Pancreas (tissue), 10 donors: ENCODE measurements at regions not wholly inside any gene's neighbourhood (a gene's known extent, or its start where the extent isn't known, plus 50 kb on each side); places are given as distances from the start of the nearest gene placed in this dataset.

Experiments used
- ATAC-seq, 4 donors: fragments of 200-7000 bp; cut with Tn5 transposase; one replicate each; pipeline versions ENCODE4 v1.8.0 to v1.9.1; 2020; ENCODE audit warnings: mild to moderate bottlenecking in 4 of 4, moderate library complexity in 4 of 4
- DNase-seq, 6 donors: peaks; one replicate each; pipeline ENCODE4 v3.0.0-alpha.2; 2020
- FAIRE-seq: peaks from 2 replicates; lab custom pipeline; 2012; peaks lifted over from hg19 to GRCh38; lab: Jason Lieb, UNC
- H3K27ac ChIP-seq, 4 donors: fragments of 200-600 bp; sonication (generic); 1 replicate in 3 of 4; 2 replicates in 1 of 4; pipeline versions ENCODE4 v1.5.0 to v1.8.0; 2020
- H3K27me3 ChIP-seq, 4 donors: fragments of 200-600 bp; one replicate each; pipeline ENCODE4 v1.8.0; 2021
- H3K36me3 ChIP-seq, 3 donors: fragments of 200-600 bp; sonication (generic) in 1 of 3; one replicate each; pipeline versions ENCODE4 v1.5.0 to v1.8.0; 2020 to 2021
- H3K4me1 ChIP-seq, 3 donors: fragments of 200-600 bp; one replicate each; pipeline ENCODE4 v1.8.0; 2021
- H3K4me3 ChIP-seq, 4 donors: fragments of 200-600 bp; sonication (generic) in 2 of 4; one replicate each; pipeline versions ENCODE4 v1.5.0 to v1.8.0; 2020 to 2021
- H3K9me3 ChIP-seq, 4 donors: fragments of 200-600 bp; one replicate each; pipeline ENCODE4 v1.8.0; 2021
- CTCF ChIP-seq, 4 donors: fragments of 200-600 bp; sonication (generic) in 3 of 4; IDR thresholded peaks; one replicate each; pipeline versions ENCODE4 v1.5.0 to v1.8.0; 2021; ENCODE audit warnings: antibody characterized with exemption in 4 of 4
- WGBS, 2 donors: extraction: QIAGEN DNeasy Blood & Tissue Kit; methylation state at CpG; one replicate each; pipeline ENCODE4 v1.1.7; 2013; 5-methylcytosine and 5-hydroxymethylcytosine counted together
- intact Hi-C, 3 donors: fragments of 100-400 bp; cut with DNase I; formaldehyde crosslinking; loops; one replicate each; pipeline versions ENCODE4 v1.11.1 to v1.14.2; 2022
- donor health status: healthy with polysubstance abuse.
- donor health status: DM: no; HTN: no; CAD: no; lungs with moderate emphysema.
- donor health status: DM: no; HTN: no; CAD: no.
- donor health status: control.
- donor health status: control.
- donor health status: Bipolar disorder and iron deficiency.
- donor health status: DM: yes; HTN: yes; CAD: no.
- donor health status: DM: no; HTN: no; CAD: no.
- donor health status: DM: no; HTN: no; CAD: no.
- donor health status: DM: yes; HTN: yes; CAD: no.

DNA sequence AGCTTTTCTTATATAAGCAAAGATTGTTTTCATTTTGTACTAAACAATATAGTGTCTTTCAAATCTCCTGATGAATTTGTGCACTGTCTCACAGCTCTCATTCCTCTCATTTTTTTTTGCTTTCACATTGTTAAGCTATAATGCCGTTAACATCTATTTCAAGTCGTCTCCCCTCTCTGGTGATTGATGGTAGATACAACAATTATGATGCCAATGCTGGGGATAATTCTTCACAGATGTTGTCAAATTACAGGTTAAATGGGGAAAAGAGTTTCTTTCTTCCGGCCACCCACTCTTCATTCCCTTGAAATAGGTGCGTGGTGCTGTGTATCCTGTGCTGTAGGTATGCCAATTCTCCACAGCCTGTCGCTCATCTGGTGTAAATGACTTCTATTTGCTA lies 1053.7 kb upstream of the ZEB2 start:
- Histone ChIP-seq H3K4me1 (no peaks in the 10 kb centered on the region), H3K36me3 (no peaks in the 10 kb centered on the region), H3K27ac (no peak overlapping the region), H3K9me3 (no peaks in the 10 kb centered on the region), H3K4me3 (no peak overlapping the region), H3K27me3 (no peaks in the 10 kb centered on the region)
- WGBS, 2 donors, result 70 to 80% methylated on average over 5 of the region's 5 CpGs
- no peak for DNase-seq
- no peak for ATAC-seq
- TF ChIP-seq CTCF (IDR thresholded peaks at IDR 0.05), result no peak
- no peak for FAIRE-seq
- intact Hi-C loops, result no loop called here

DNA sequence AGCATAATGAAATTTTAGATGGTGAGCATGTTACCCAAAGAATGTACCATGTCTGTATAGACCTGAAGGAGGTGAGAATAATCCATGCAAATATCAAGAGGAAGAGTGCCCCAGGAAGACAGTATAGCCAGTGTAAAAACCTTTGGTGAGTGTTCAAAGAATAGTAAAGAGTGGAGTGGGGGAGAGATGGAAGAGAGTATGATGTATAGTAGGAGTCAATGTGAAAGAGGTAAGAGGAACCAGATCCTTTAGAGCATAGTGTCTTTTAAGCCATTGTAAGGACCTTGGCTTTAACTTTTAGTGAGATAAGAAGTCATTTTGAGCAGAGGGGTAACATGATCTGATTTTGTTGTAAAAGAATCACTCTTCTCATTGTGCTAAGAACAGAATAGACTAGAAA lies 1052.3 kb upstream of the ZEB2 start:
- ATAC-seq, result no peak

DNA sequence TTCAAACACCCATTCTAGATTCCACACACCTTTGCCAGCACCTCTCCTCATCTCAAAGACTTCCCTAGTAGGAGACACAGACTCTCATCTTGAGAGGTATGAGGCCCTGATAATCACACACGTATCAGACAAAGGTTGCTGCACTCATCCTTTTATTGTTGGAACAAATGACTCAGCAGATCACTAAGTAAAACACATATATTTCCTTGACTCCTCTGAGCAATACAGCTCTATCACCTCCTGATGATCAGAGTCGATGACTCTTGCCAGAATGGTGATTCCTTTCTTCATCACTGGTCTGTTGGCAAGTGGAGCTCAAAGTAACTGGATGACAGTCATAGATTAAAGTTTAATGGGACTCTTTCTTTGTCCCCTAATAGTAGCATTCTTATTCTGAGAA lies 1049.2 kb upstream of the ZEB2 start:
- FAIRE-seq (no peak), ATAC-seq (no peak), DNase-seq (no peak)
- intact Hi-C loops, result no loop called here
- peaks cover 0 to 4% (median 3%) of the 10 kb centered on the region in 3 donors for H3K4me1 ChIP-seq
- 70 to 81% methylated on average over 2 of the region's 2 CpGs for WGBS, 2 donors
- no peak overlapping the region for H3K27ac ChIP-seq
- H3K4me3 ChIP-seq, result no peak overlapping the region
- no peaks in the 10 kb centered on the region for H3K36me3 ChIP-seq
- no peaks in the 10 kb centered on the region for H3K27me3 ChIP-seq
- no peak for TF ChIP-seq CTCF (IDR thresholded peaks at IDR 0.05)
- H3K9me3 ChIP-seq, result no peaks in the 10 kb centered on the region

More for the DNA sequence above, 1052.3 kb upstream of the ZEB2 start:
- no peak for TF ChIP-seq CTCF (IDR thresholded peaks at IDR 0.05)
- intact Hi-C loops, result no loop called here
- H3K9me3 ChIP-seq, result no peaks in the 10 kb centered on the region
- no peaks in the 10 kb centered on the region for H3K4me1 ChIP-seq
- FAIRE-seq, result no peak
- no peak for DNase-seq
- H3K27ac ChIP-seq, result no peak overlapping the region
- H3K27me3 ChIP-seq, result no peaks in the 10 kb centered on the region
- H3K4me3 ChIP-seq, result no peak overlapping the region
- no peaks in the 10 kb centered on the region for H3K36me3 ChIP-seq

DNA sequence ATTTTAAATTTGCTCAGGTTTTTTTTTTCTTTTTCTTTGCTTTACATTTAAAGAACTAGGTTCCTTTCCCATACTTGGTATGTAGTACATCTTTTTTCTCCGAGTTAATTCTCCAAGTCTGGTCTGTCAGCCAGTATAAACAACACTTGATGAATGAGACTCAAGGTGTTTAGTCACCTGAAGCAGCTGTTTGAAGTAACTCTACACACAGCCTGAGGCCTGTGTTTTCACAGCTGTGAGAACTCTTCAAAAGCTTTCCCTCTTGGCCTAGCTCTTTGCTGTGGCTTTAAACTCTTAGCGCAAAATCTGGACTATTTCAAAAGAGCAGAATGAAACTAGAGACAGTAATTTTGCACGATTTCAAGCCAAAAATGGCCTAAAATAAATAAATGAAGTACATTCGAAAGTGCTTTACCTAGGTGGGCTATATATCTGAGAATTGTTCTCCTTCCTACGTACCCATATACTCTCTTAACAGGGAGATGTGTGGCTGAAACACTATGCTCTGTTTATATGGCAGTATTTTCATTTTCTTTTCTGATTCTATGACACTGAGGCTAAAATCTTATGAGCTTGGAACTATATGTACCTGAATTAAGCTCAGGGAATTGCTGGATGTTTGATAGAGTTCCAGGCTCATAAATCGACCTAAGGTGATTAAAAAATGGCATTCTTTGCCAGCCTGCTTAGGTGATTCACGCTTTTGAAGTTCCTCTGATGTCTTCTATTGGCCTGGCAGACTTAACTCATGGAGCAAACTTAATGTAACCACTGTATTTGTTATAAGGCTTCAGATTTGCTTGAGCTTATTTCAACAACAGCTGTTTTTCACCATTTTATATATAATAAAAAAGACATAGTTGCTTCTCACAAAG lies 1044.1 kb upstream of the ZEB2 start:
- Histone ChIP-seq H3K4me1 (peaks cover 0 to 18% (median 10%) of the 10 kb centered on the region in 3 donors), H3K27me3 (no peaks in the 10 kb centered on the region), H3K27ac (peak overlapping the region; percentile 6 to 72 (median 34)), H3K9me3 (no peaks in the 10 kb centered on the region), H3K36me3 (no peaks in the 10 kb centered on the region), H3K4me3 (no peak overlapping the region)
- TF ChIP-seq CTCF (IDR thresholded peaks at IDR 0.05), result no peak
- peak; percentile 97 to 100 (median 100) for ATAC-seq
- intact Hi-C loops, result no loop called here
- peak in 4 of 6 donors; percentile 17 to 55 (median 46) for DNase-seq
- 37% methylated on average over 7 of the region's 7 CpGs for WGBS, 2 donors
- FAIRE-seq, result no peak

DNA sequence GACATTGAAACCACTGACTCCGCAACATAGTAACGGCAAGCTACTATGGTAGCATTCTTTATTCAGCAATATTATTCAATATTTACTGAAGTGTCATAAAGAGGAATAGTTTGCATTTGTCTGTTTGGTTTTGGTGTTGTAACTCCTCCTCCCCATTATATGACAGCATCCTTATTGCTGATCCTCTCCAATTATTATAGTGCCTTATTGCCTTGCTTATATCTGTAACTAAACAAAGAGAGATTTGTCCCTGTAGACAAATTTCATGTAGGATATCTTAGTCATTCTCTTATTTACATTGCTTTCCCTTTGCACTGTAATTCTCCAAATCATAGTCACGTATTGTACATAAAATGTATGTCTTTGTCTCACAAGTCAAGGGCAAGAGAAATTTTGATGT lies 1041.2 kb upstream of the ZEB2 start:
- Histone ChIP-seq H3K27ac (no peak overlapping the region), H3K27me3 (no peaks in the 10 kb centered on the region), H3K36me3 (no peaks in the 10 kb centered on the region), H3K4me3 (no peak overlapping the region), H3K9me3 (no peaks in the 10 kb centered on the region), H3K4me1 (peaks cover 0 to 18% (median 10%) of the 10 kb centered on the region in 3 donors)
- DNase-seq, result no peak
- intact Hi-C loops, result no loop called here
- FAIRE-seq, result no peak
- no peak for TF ChIP-seq CTCF (IDR thresholded peaks at IDR 0.05)
- no peak for ATAC-seq
- WGBS, 2 donors, result 91 to 95% methylated on average over 3 of the region's 3 CpGs
